Medulla oblongata (tissue), 1 donor: ENCODE measurements at regions not wholly inside any gene's neighbourhood (a gene's known extent, or its start where the extent isn't known, plus 50 kb on each side); places are given as distances from the start of the nearest gene placed in this dataset.
"Not testable (repeated sequence)": the region's sequence is repeated elsewhere in the genome, so short reads cannot be mapped to it uniquely, and the experiment has no call there.

ENCODE experiments used
- DNase-seq: peaks from one replicate; pipeline ENCODE4 v3.0.0-alpha.2; 2015; ENCODE audit errors: extremely low spot score

DNA sequence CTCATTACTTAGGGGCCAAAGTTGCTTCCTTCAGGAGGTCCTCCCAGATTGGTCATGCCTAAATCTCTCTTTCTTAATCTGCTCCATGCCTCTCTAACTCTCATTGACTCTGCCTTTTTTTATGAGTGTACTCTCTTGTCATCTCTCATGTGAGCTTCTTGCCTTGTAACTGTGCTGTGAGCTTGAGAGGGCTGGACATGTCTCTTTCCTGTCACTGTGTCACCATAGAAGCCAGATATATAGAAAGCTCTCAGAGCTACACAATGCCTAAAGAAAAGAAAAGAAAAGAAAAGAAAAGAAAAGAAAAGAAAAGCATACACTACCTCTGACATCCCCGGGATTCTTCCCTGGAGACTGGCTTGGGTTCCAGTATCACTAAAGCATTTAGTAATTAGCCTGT lies 161.5 kb upstream of the SKOR2 start:
- no peak for DNase-seq

DNA sequence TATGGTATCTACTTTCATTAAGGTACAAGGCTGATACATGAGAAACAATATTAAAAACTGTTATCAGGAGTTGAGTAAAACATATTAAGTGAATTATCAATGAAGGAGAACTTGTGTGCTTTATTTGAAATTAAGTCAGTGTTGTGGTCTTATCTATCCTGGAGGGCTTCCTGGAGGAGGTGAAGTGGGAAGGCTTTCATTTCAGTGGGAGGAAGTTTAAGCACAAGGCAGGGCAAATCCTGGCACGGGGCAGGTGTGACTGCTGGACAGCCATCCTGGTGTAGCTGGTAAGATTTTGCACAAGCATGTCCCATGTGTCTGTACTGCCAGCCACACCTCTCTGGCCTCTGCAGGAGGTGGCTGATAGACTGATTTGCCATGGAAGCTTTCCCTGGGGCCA lies 159.7 kb upstream of the SKOR2 start:
- DNase-seq, result no peak

DNA sequence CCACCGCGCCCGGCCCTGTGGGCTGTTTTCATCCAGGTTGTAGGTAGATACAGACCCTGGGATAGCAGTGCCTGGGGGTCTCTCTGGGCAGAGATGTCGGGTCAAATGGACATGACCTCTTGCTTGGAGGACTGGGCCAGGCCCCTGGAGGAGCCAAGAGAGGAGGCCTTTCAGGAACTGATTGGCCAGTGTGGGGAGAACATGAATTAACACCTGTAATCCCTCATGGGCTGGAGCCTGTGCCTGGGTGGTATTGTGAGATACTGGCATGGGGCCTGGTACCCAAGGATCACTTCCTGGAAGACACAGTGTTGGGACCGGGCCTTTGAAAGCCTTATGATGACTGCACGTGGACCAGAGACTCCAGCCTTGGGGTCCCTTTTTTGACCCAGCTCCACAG lies 158.7 kb upstream of the SKOR2 start:
- DNase-seq, result no peak

DNA sequence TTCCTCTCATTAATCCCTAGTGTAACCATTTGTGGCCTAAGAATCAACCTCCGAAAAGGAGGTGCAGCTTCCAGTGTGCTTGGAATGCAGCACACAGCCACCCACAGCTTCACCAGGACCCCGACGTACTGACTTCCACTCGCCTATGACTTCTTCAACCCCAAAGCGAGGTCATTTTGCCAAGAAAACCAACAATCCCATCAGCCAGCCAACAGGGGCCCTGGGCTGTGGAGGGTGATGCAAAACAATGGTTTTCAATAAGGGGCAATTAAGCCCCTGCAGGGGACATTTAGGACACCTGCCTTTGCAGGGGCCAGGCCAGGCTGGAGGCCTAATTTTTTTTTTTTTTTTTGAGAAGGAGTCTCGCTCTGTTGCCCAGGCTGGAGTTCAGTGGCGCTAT lies 158.1 kb upstream of the SKOR2 start:
- DNase-seq, result no peak

DNA sequence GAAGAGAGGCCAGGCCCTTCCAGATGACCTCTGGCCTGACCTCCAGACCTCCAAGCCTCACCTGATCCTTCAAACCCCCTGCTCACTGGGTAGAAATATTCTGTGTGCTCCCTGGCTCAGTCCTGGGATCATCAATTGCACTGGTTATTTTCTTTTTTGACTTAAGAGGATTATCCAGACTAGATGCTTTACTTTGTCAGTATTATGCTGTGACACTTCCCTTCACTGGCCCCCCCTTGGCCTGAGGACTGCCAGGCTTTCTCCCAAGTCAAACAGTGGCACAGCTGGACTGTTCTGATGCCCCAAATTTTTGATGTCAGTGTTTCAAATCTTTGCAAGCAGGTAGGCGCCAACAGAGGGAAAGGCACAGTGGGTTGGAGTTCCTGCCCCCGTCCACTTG lies 156.3 kb upstream of the SKOR2 start:
- DNase-seq, result no peak

DNA sequence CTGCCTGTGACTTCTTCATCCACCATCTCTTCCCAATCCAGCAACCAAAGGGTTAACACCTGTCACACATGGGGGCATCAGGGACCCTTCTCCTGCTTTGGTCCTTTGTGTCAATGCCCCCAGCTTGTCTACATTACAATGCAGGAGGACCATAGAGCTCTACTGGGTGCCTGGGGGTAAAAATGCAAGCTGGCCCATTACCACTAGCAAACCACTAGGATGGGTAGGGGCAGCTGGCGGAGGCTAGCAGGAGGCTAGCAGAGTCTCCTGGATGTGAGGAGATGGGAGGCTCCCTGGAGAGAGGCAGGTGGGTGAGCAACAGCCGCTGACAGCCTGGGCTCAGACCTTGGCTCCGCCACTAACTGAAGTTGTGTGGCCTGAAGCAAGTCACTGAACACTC lies 153.4 kb upstream of the SKOR2 start:
- DNase-seq, result no peak

DNA sequence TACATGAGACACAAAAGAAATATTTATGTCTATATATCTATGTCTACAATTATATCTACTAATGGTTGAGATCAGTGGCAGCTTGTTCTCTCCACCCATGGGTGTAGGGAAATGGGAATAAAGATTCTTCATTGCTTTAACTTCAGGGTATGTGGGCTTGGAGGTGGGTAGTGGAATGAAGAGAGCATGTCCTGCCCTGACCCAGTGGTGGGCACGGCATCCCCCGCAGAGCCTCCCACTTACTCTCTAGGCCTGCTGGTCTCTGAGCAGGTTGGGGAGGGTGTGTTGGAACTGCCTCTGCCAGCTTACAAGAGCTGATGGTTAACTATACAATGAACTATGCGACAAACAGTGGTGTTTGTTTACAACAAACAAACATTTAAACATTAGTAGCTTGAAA lies 152.5 kb upstream of the SKOR2 start:
- DNase-seq, result no peak

DNA sequence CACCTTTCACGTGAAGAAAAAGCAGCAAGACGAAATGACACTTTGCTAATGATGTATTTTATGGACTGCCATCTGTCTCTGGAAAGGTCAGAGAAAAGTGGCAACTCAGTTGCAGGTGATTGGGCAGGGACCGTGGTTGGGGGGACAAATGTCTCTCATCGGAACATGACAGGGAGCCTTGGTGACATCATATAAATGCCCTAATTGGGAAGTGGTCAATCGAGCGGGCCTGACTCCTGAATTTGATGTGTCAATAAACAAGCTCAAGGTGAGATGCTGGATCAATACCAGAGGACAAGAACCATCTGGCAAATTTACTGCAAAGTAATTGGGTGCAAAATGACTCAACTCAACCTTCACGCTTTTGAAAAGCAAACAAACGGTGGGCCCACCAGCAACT lies 151.9 kb upstream of the SKOR2 start:
- no peak for DNase-seq

DNA sequence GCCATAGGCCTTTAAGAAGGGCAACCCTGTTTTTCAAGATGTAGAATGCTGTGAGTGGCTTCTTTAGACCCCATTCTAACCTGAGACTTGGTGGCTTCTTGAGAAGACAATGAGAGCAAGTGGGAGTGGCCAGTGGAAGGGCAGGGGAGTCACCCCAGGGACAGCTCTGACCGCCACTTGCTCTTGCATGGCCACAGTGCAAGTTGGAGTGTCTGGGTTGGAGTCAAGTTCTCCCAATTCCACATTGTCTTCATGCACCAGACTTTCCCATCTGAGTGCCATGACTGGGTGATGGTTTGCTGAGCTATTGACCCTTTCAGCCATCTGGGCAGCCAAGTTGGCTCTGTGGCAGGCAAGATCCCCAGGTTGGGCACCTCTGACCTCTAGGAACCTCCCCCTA lies 148.0 kb upstream of the SKOR2 start:
- DNase-seq, result no peak

DNA sequence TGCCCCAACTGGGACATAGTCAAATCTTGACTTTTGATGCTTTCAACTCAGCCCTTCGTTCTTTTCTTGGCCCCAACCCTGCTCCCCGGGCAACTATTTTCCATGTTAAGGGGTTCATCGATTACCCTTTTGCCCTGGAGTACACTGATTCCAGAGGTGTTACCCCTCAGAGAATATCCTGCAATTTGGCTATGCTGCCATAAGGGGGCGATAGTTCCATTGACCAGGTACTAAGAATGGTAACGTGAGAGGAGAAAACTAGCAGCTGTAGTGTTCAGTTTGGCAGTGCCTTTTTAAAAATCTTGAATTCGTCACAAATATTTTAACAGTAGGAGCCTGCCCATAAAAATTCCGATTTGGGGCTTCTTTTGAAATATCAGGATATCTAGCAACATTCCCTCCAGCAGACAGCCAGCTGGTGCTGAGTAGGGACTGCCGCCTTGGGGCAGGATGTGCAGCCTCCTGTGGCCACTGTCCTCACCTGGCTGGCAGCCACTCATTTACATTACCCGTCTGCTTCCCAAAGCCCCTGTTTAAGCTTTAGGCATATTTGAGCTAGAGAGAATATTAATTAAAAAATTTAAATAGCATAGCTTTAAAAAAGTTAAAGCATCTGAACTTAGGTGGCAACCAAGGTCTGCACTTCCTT lies 146.3 kb upstream of the SKOR2 start:
- no peak for DNase-seq

DNA sequence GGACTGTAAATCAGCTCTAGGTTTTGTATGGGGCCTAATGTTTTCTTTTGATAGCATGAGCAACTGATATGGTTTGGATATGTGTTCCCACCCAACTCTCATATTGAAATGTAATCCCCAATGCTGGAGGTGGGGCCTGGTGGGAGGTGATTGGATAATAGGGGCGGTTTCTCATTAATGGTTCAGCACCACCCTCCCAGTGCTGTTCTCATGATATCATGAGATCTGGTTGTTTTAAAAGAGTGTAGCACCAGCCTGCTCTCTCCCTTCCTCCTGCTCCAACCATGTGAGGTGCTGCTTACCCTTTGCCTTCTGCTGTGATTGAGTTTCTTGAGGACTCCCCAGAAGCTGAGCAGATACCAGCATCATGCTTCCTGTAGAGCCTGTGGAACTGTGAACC lies 140.2 kb upstream of the SKOR2 start:
- DNase-seq, result no peak

DNA sequence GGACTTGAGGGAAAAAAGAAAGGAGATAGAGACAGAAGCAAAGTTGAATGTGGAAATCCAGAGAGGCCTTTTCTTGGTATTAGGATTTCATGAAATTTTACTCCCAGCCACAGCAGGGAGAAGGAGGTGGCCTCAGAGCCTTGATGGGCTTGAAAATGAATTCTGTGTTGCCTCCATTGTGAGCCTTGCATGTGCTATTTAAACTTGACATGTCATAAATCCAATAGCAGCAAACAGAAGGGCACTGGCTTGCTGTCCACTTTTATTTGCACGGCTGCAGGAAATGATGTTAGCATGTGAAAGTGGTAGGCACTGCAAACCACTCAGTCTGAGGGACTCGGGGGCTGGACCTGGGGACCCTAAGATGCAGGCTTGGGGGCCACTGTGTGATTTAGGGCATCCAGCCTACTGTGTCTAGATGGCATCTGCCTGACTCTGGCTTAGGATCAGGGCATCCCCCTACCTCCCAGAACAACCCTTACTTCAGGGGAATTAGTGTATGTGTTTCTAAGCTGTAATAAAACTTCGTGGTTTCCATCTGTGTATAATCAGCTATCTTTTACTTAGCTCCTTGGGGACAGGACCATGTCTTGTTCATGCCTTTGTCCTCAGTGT lies 139.1 kb upstream of the SKOR2 start:
- DNase-seq, result no peak

DNA sequence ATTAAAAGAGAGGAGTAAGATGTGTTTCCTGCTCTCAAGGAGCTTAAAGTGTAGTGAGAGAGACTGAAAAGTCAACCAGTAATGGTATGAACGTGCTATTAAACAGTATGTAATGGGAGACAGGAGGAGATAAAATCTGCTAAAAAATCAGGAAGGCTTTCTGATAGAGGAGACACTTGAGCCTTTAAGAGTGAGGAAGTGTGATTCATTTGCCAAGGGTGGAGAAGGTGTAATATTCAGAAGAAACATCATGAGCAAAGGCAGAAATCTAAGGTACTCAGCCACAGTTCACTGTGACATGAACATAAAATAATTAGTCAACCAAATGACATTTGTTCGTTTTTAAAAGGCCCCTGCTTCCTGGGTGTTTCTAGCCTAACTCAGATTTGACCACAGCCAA lies 137.8 kb upstream of the SKOR2 start:
- no peak for DNase-seq

DNA sequence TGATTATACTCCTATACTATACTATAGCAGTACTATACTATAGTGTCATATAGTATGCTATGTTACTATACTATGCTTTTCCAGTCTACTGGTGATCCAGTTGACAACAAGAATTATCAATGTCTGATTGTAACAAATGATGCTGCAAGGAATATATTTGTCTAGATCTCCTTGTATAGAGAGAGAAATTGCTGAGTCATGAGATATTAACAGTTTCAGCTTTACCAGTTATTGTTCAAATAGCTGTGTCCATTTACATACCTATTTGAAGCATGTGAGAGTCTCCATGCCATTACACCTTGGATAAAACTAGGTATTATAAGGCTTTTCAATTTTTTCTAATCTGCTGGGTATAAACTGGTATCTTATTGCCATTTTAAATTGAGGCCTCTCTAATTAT lies 136.4 kb upstream of the SKOR2 start:
- DNase-seq, result no peak

DNA sequence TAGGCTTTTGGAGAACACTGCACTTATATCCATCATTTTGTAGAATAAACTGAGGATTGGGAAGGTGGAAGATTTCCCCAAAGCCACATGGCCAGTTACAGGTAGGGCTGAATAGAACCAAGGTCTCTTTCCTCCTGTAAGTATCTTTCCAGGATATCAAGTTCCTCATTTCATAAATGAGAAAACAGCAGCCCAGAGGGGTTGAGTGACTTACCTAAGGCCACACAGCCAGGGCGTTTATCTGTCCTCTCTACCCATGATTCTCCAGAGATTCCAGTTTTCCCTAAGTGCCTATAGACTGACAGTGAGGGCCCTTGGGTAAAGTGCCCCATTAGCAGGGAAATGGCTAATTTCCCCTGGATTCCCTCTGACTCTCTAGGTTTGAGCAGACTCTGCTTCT lies 132.3 kb upstream of the SKOR2 start:
- no peak for DNase-seq

DNA sequence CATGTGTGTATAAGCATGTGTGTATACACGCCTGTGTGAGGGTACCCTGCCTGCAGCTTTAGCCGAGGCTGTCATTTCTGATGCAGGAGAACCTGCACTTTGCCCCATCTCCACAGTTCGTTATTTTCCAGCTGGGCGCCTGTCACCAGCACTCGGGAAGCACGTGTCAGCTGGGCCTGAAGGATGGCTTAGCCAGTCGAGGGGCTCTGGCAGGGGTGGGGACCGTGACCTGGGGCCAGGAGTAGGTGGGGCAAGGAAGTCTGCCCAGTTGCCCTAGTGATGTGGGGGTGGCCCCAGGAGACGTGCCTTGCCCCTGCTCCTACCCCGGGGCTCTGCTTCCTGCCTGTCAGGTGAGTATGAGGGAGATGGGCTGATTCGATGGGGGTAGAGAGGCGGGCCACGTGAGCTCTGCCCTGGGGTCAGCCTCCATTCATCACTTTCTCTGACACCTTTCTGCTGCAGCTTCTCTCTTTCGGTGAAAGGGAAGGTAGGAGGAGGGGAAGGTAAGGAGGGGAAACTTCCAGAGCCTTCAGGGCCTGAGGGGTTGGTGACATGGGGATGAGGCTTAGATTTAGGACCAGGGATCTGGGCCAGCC lies 130.6 kb upstream of the SKOR2 start:
- no peak for DNase-seq

DNA sequence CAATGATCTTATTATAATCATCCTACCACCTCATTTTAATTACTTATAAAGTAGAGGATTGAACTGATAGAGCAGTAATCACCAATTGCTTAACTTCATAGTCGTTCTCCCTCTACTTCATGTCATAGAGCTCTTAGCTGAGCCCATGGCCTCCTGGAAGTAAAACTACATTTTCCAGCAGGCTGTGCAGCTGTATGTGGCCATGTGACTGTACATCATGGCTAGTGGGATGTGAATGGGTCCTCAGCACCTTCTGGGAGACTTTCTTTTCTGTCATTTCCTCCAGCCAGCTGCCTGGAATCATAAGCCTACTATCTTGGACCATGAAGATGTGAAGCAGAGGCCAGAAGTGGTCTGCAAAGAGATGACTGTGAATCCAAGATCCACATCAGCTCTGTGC lies 128.7 kb upstream of the SKOR2 start:
- no peak for DNase-seq

DNA sequence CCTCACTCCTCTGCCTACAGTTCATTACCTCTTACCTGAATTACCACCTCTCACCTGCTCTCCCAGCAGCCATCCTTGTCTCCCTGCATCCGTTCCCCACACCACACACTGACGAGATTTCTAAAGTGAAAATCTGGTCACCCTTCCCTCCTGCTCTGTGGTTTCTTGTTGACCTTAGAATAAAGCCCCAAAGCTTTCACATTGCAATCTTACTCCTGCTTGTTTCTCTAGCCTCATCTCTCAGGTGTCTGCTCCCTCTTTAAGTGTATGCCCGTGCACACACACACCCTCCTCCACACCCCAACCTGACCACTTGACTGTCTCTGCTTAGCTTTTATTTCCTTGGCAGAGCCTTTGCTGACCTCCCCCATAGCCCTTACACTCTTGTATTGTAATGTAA lies 122.0 kb upstream of the SKOR2 start:
- no peak for DNase-seq

DNA sequence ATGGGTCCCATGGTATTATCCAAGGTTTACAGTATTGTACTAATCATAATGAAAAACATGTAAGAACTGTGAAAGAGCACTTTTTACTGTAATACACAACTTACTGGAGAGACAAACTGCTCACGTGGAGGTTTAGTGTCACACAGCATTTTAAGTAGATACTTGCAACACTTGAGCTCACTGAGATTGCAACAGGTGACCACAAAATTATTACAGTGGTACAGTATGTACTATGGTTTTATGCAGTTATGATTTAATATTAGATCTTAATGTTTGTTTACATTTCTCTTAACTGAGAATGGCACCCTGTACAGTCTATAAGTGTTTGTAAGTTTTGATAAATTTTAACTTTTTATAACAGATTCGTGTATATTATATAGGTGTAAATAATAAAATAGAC lies 118.6 kb upstream of the SKOR2 start:
- DNase-seq, result no peak

DNA sequence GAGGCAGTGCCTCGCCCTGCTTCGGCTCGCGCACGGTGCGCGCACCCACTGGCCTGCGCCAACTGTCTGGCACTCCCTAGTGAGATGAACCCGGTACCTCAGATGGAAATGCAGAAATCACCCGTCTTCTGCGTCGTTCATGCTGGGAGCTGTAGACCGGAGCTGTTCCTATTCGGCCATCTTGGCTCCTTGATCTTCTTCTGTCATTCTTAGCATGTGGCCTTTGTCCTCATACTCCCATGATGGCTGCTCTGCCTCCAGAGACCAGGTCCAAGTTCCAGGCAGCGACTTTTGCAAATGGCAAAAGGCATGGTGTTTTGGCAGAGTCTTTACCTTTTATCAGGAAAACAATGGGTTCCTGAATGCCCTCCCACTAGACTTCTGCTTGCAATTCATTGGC lies 102.6 kb upstream of the SKOR2 start:
- DNase-seq, result not testable (repeated sequence)

DNA sequence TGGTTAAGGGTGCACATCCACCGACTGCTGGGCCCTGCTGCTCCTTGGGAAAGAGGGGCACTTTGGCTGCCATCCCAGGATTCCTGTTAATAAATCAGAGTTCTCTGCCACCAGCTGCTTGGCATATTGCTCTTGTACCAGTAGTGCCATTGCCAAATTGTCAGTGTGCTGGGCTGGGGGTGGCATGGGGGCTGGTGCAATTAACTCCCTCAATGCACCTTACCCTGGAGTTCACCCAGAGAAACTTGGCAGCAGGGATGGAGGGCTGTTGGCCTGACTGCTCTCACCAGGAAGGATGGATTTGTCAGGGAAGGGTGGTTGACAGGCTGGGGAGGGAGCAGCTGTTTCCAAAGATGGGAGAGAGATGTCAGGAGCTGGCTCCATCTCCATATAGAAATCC lies 94.6 kb upstream of the SKOR2 start:
- DNase-seq, result no peak

DNA sequence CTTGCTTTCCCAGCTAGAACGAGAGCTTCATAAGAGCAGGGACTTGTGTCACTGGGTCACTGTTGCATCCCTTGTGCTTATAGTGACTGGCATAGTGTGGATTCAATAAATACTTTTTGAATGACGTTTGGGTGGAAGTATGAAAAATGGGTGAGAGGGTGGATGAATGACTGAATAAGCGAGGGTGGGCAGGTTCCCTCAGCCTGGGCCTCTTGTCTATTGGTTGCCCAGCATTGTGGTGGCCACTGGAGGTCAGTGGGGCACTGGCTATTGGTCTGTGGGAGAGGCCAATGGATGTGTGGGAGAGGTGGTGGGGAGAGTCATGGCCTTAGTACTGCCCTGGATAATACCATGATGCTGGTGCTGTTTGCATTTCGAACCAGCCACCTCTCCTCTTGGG lies 93.8 kb upstream of the SKOR2 start:
- DNase-seq, result no peak

DNA sequence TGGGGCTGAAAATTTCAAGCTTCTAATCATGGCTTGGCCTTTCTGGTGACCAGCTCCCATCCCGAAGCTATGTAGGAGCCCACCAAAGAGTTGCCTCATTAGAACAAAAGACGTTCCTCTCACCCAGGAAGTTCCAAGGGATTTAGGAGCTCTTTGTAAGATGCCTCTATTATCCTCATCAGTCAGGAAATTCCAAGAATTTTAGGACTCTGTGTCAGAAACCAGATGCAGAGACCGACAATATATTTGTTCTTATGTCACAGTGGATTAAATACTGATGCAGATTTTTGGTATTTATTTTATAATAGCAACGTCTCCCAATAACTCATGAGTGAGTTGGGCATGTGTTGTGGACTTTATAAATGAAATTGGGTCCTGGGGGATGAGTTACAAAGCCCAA lies 91.8 kb upstream of the SKOR2 start:
- DNase-seq, result no peak

DNA sequence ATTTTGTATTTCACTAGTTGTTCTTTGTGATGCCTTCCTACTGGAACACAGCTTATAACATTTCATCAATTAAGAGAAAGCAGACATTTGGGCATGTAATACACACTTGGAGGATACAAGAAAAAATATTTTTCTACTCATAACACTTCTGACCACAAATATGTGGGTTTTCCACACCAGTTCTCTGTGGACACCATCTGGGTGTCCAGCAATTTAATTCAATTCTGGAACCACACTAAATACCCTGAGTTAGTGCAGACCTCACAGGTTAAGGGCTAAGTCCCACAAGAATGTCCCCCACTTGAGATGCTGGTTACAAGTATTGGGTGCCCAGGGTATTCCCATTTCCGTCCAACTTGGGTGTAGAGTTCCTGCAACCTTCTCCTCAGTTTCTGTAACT lies 91.1 kb upstream of the SKOR2 start:
- no peak for DNase-seq
